ENCODE measurements at regions not wholly inside any gene's neighbourhood (a gene's known extent, or its start where the extent isn't known, plus 50 kb on each side); places are given as distances from the start of the nearest gene placed in this dataset.

DNA sequence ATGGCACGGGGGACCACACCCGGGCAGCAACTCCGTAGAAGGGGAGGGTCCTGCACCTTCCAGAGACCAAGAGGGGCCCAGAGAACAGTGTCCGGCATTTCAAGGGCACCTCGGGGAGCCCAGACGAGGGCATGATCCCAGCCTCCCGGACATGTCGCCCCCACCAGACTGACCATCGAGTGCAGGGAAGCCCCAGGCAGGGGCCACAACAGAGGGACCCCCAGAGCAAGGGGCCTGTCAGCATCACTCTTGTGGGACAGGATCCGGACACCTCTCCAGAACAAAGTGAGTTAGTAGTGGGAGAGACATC lies 50.4 kb upstream of the CTDP1 start:
- DNase-seq (no peak), ATAC-seq (ENCODE audit: insufficient read depth, low FRiP score) (no peak)
- no peak overlapping the region for H3K9ac ChIP-seq (ENCODE audit: insufficient read depth in 1 of 2, low read length in 2 of 2)
- no peak overlapping the region for H3K4me3 ChIP-seq
- H3K36me3 ChIP-seq (ENCODE audit: control insufficient read depth in 4 of 4, insufficient read depth in 4 of 4, low read length in 4 of 4), result no peaks in the 10 kb centered on the region
- WGBS, 2 donors, result 88 to 94% methylated on average over 10 of the region's 10 CpGs
- no peaks in the 10 kb centered on the region for H3K4me1 ChIP-seq (ENCODE audit: control insufficient read depth in 5 of 5, insufficient read depth in 5 of 5, low read length in 5 of 5)
- H3K9me3 ChIP-seq (ENCODE audit: control insufficient read depth in 4 of 4, insufficient read depth in 3 of 4, low read length in 3 of 4), result peaks cover 0 to 1% (median 0%) of the 10 kb centered on the region in 4 donors
- TF ChIP-seq, protein P1, sequence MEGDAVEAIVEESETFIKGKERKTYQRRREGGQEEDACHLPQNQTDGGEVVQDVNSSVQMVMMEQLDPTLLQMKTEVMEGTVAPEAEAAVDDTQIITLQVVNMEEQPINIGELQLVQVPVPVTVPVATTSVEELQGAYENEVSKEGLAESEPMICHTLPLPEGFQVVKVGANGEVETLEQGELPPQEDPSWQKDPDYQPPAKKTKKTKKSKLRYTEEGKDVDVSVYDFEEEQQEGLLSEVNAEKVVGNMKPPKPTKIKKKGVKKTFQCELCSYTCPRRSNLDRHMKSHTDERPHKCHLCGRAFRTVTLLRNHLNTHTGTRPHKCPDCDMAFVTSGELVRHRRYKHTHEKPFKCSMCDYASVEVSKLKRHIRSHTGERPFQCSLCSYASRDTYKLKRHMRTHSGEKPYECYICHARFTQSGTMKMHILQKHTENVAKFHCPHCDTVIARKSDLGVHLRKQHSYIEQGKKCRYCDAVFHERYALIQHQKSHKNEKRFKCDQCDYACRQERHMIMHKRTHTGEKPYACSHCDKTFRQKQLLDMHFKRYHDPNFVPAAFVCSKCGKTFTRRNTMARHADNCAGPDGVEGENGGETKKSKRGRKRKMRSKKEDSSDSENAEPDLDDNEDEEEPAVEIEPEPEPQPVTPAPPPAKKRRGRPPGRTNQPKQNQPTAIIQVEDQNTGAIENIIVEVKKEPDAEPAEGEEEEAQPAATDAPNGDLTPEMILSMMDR (IDR thresholded peaks at IDR 0.05; ENCODE audit: control extremely low read depth, extremely low read depth), result no peak
- H3K27ac ChIP-seq (ENCODE audit: low read depth in 1 of 2, low read length in 1 of 2), result no peak overlapping the region
- H3K27me3 ChIP-seq (ENCODE audit: control insufficient read depth in 3 of 3, insufficient read depth in 3 of 3, low read length in 2 of 3), result peaks cover 0 to 17% (median 8%) of the 10 kb centered on the region in 3 donors

- Histone ChIP-seq H3K9me3 (ENCODE audit: control insufficient read depth in 4 of 4, insufficient read depth in 3 of 4, low read length in 3 of 4) (peaks cover 0 to 1% (median 0%) of the 10 kb centered on the region in 4 donors), H3K36me3 (ENCODE audit: control insufficient read depth in 4 of 4, insufficient read depth in 4 of 4, low read length in 4 of 4) (no peaks in the 10 kb centered on the region), H3K9ac (ENCODE audit: insufficient read depth in 1 of 2, low read length in 2 of 2) (no peak overlapping the region), H3K27ac (ENCODE audit: low read depth in 1 of 2, low read length in 1 of 2) (no peak overlapping the region), H3K27me3 (ENCODE audit: control insufficient read depth in 3 of 3, insufficient read depth in 3 of 3, low read length in 2 of 3) (peaks cover 0 to 15% (median 8%) of the 10 kb centered on the region in 3 donors), H3K4me3 (no peak overlapping the region), H3K4me1 (ENCODE audit: control insufficient read depth in 5 of 5, insufficient read depth in 5 of 5, low read length in 5 of 5) (no peaks in the 10 kb centered on the region)
- WGBS, 2 donors, result 77 to 82% methylated on average over 6 of the region's 6 CpGs
- ATAC-seq (ENCODE audit: insufficient read depth, low FRiP score) (no peak), DNase-seq (no peak)
- TF ChIP-seq, protein P1 (IDR thresholded peaks at IDR 0.05; ENCODE audit: control extremely low read depth, extremely low read depth), result no peak
These were observed 50.0 kb upstream of the CTDP1 start for GRCh38 chr18:79629606-79630005.

All from lung (tissue), 11 donors.